Astrocyte of the cerebellum (primary cell): ENCODE measurements at regions not wholly inside any gene's neighbourhood (a gene's known extent, or its start where the extent isn't known, plus 50 kb on each side); places are given as distances from the start of the nearest gene placed in this dataset.

Experiments
- DNase-seq: peaks from one replicate; pipeline ENCODE4 v3.0.0-alpha.2; 2011; ENCODE audit warnings: low read depth
- H3K4me3 ChIP-seq: 2 replicates; pipeline ENCODE4 v1.5.1; 2011; ENCODE audit warnings: mild to moderate bottlenecking, low read depth, low read length, moderate library complexity
- CTCF ChIP-seq: IDR thresholded peaks from 2 replicates; pipeline ENCODE4 v1.5.1; 2012; ENCODE audit warnings: low read length, low read depth, moderate library complexity, mild to moderate bottlenecking; ENCODE audit errors: missing control alignments
- in situ Hi-C: cut with HindIII; loops from 2 replicates; pipeline ENCODE4 v1.10.0; 2017; ENCODE audit warnings: low sequenced_read_pairs

- no peak for DNase-seq
- H3K4me3 ChIP-seq = no peak overlapping the region
- no peak for TF ChIP-seq CTCF
- in situ Hi-C loops = no loop called here
Observed at GRCh38 chr18:35918564-35918963, 53.9 kb upstream of the RMP24 start.

GRCh38 chr18:35919179-35919578 is 53.3 kb upstream of the RMP24 start:
- TF ChIP-seq CTCF = no peak
- DNase-seq = no peak
- H3K4me3 ChIP-seq = no peak overlapping the region
- in situ Hi-C loops = no loop called here

- H3K4me3 ChIP-seq = no peak overlapping the region
- TF ChIP-seq CTCF = no peak
- DNase-seq = no peak
- in situ Hi-C loops = no loop called here
Observed at GRCh38 chr18:35920623-35921022, 51.9 kb upstream of the RMP24 start.
